ENCODE measurements at regions not wholly inside any gene's neighbourhood (a gene's known extent, or its start where the extent isn't known, plus 50 kb on each side); places are given as distances from the start of the nearest gene placed in this dataset.

DNA sequence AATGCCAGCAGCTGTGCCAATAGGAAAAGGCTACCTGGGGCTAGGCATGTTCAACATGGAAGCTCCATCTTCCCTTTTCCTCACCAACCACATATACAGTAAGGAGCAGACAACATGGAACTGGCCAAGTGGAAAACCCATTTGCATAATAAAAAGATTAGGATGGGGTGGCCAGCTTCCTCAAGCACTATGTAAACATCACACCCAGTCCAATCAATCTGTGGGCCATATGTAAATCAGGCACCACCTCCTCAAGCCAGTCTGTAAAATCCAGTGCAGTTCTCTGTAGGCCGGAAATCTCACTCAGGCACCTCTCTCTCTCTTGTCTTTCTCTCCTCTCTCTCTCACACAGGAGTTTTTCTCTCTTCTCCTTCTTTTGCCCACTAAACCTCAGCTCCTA is 360.2 kb upstream of the GRIA1 start:
- WGBS, 2 experiments (ENCODE audit: extremely low coverage in 1 of 2, insufficient coverage in 1 of 2, insufficient read length in 1 of 2, insufficient replicate concordance in 2 of 2, low coverage in 1 of 2, low lambda C conversion rate in 2 of 2, missing lambda C conversion rate in 1 of 2) = 100% methylated on average over 1 of the region's 1 CpG; no CpG with 5 or more reads in 1 of the 2 experiments
- FAIRE-seq (no peak), DNase-seq (ENCODE audit: low read depth in 1 of 2, low spot score in 2 of 2) (no peak)
- Histone ChIP-seq H4K20me1 (replicated peaks in 1 of 2; ENCODE audit: control insufficient read depth in 1 of 2, insufficient read depth in 2 of 2, low read length in 2 of 2) (no peaks in the 10 kb centered on the region), H2AFZ (ENCODE audit: low read length) (no peak overlapping the region), H3K4me3 (ENCODE audit: extremely low read depth in 1 of 4, insufficient read depth in 2 of 4, low read depth in 3 of 4, low read length in 4 of 4) (no peak overlapping the region), H3K18ac (ENCODE audit: extremely low read depth, low read length) (no peak overlapping the region), H3K56ac (replicated peaks; ENCODE audit: insufficient read length, low read depth, low read length) (no peak overlapping the region), H2BK15ac (ENCODE audit: low read length) (no peak overlapping the region), H4K91ac (replicated peaks; ENCODE audit: insufficient read length, low read length) (no peak overlapping the region), H3K23ac (ENCODE audit: insufficient read length) (no peak overlapping the region), H4K8ac (ENCODE audit: extremely low read depth, insufficient read depth, low read length) (no peak overlapping the region), H2BK20ac (ENCODE audit: low read length) (no peak overlapping the region), H3K4ac (replicated peaks; ENCODE audit: insufficient read length, low read depth, low read length) (no peak overlapping the region), H3K27me3 (replicated peaks in 1 of 4; ENCODE audit: control insufficient read depth in 3 of 4, extremely low read depth in 1 of 4, insufficient read depth in 3 of 4, low read length in 3 of 4) (no peaks in the 10 kb centered on the region), H2BK120ac (replicated peaks; ENCODE audit: low read depth, low read length) (no peak overlapping the region), H3K9me3 (ENCODE audit: insufficient read depth in 2 of 2, low read depth in 1 of 2, low read length in 1 of 2) (peaks cover 0 to 2% of the 10 kb centered on the region in 2 experiments; a peak in 1 of 4 replicates), H3K79me2 (ENCODE audit: control insufficient read depth in 1 of 2, insufficient read depth in 2 of 2, low read length in 2 of 2) (no peaks in the 10 kb centered on the region), H4K5ac (ENCODE audit: insufficient read length, low read depth, low read length) (no peak overlapping the region), H3K36me3 (ENCODE audit: control insufficient read depth in 2 of 4, insufficient read depth in 4 of 4, low read length in 3 of 4) (no peaks in the 10 kb centered on the region), H3K79me1 (ENCODE audit: low read depth, low read length) (no peaks in the 10 kb centered on the region), H3K4me1 (replicated peaks in 1 of 4; ENCODE audit: control insufficient read depth in 3 of 4, insufficient read depth in 4 of 4, low read length in 3 of 4) (no peaks in the 10 kb centered on the region), H2BK12ac (ENCODE audit: low read depth, low read length) (no peak overlapping the region), H3K9ac (replicated peaks in 1 of 4; ENCODE audit: extremely low read depth in 1 of 4, low read depth in 3 of 4, low read length in 3 of 4) (no peak overlapping the region), H2BK5ac (ENCODE audit: low read depth, low read length) (no peak overlapping the region), H3K4me2 (ENCODE audit: insufficient read depth in 1 of 2, low read depth in 2 of 2, low read length in 2 of 2) (no peak overlapping the region), H3K23me2 (ENCODE audit: low read depth, low read length) (no peaks in the 10 kb centered on the region), H3K27ac (ENCODE audit: low read depth, low read length) (no peak overlapping the region), H2AK5ac (ENCODE audit: low read depth, low read length) (no peak overlapping the region), H3K14ac (ENCODE audit: insufficient read length) (no peak overlapping the region)
- TF ChIP-seq ZNF274 (IDR thresholded peaks at IDR 0.05; ENCODE audit: borderline replicate concordance, extremely low read depth, low read length) = no peak
- TF ChIP-seq ASH2L (IDR thresholded peaks at IDR 0.05; ENCODE audit: low read length) = no peak
- TF ChIP-seq, protein P1, sequence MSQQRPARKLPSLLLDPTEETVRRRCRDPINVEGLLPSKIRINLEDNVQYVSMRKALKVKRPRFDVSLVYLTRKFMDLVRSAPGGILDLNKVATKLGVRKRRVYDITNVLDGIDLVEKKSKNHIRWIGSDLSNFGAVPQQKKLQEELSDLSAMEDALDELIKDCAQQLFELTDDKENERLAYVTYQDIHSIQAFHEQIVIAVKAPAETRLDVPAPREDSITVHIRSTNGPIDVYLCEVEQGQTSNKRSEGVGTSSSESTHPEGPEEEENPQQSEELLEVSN (IDR thresholded peaks at IDR 0.05) = no peak
- no peak for TF ChIP-seq POLR2AphosphoS5 (IDR thresholded peaks at IDR 0.05; ENCODE audit: low read depth, low read length)
- TF ChIP-seq, protein P2, sequence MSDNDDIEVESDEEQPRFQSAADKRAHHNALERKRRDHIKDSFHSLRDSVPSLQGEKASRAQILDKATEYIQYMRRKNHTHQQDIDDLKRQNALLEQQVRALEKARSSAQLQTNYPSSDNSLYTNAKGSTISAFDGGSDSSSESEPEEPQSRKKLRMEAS (IDR thresholded peaks at IDR 0.05) = no peak
- TF ChIP-seq SRF (IDR thresholded peaks at IDR 0.05; ENCODE audit: low read depth, low read length) = no peak
- no peak for TF ChIP-seq RBBP5 (IDR thresholded peaks at IDR 0.05; ENCODE audit: borderline replicate concordance, low read depth, low read length)
- no peak for TF ChIP-seq HDAC6 (IDR thresholded peaks at IDR 0.05; ENCODE audit: low read depth, low read length)
- no peak for TF ChIP-seq EZH2 (IDR thresholded peaks at IDR 0.05; ENCODE audit: low read depth, low read length, severe bottlenecking)
- TF ChIP-seq TEAD4 (IDR thresholded peaks at IDR 0.05; ENCODE audit: low read depth, low read length) = no peak
- no peak for TF ChIP-seq RAD21 (IDR thresholded peaks at IDR 0.05 in 1 of 2, conservative IDR thresholded peaks at IDR 0.05 in 1 of 2; ENCODE audit: low read depth in 2 of 2, low read length in 2 of 2)
- ChIA-PET POLR2A (ENCODE audit: partially characterized antibody) (no interaction called here), CTCF (ENCODE audit: partially characterized antibody) (interaction anchor here (1.5 to 2.9 kb wide), 2 partner anchors 9 to 18 kb away, joined by 4 to 10 read pairs; no protein-coding TSS in a partner anchor)
